ENCODE measurements at regions not wholly inside any gene's neighbourhood (a gene's known extent, or its start where the extent isn't known, plus 50 kb on each side); places are given as distances from the start of the nearest gene placed in this dataset.

DNA sequence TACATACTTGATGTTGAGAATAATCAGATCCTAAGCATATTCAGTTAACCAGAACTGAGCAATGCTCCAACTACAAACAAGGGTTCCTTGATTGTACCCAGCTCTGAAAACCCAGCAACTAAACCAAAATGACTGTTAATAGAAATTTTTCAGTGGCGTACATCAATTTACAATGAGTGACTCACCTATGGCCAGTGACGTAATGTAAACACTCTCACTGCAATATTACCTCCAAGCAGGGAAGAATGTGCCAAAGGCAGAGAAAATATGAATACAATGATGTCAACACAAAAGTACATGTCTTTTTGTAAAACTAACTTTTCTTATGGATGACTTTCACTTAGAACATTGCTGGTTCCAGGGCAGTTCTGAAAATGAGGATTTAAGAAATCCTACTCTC is 611.3 kb downstream of the EDEM1 start:
- Histone ChIP-seq H3F3A (ENCODE audit: insufficient read depth, low read length, poor library complexity, severe bottlenecking) (no peaks in the 10 kb centered on the region), H2AFZ (ENCODE audit: low read depth, low read length) (no peak overlapping the region), H3K27me3 (ENCODE audit: insufficient read depth, low read depth, low read length) (no peaks in the 10 kb centered on the region), H3K36me3 (ENCODE audit: insufficient read depth, low read length) (no peaks in the 10 kb centered on the region), H3K4me2 (ENCODE audit: low read length) (no peak overlapping the region), H3K9me3 (ENCODE audit: low read length) (no peaks in the 10 kb centered on the region), H3K79me2 (replicated peaks; ENCODE audit: insufficient read depth, low read length) (no peaks in the 10 kb centered on the region), H3K27ac (ENCODE audit: low read length) (no peak overlapping the region), H3K9me2 (ENCODE audit: insufficient read depth, low read length) (no peaks in the 10 kb centered on the region), H4K20me1 (ENCODE audit: insufficient read depth) (no peaks in the 10 kb centered on the region), H3K4me3 (ENCODE audit: low read length) (no peak overlapping the region), H3K9ac (ENCODE audit: low read length) (no peak overlapping the region)
- TF ChIP-seq SMC3 (conservative IDR thresholded peaks at IDR 0.05; ENCODE audit: poor library complexity) (no peak), MXI1 (conservative IDR thresholded peaks at IDR 0.05; ENCODE audit: poor library complexity, severe bottlenecking) (no peak), TAF1 (IDR thresholded peaks at IDR 0.05; ENCODE audit: low read depth) (no peak), POLR2AphosphoS5 (IDR thresholded peaks at IDR 0.05) (no peak), EZH2 (IDR thresholded peaks at IDR 0.05; ENCODE audit: borderline replicate concordance, insufficient read depth, low read length, poor library complexity, severe bottlenecking) (no peak), RAD21 (conservative IDR thresholded peaks at IDR 0.05) (no peak), EP300 (conservative IDR thresholded peaks at IDR 0.05; ENCODE audit: poor library complexity, severe bottlenecking) (no peak)
- TF ChIP-seq, protein P1, sequence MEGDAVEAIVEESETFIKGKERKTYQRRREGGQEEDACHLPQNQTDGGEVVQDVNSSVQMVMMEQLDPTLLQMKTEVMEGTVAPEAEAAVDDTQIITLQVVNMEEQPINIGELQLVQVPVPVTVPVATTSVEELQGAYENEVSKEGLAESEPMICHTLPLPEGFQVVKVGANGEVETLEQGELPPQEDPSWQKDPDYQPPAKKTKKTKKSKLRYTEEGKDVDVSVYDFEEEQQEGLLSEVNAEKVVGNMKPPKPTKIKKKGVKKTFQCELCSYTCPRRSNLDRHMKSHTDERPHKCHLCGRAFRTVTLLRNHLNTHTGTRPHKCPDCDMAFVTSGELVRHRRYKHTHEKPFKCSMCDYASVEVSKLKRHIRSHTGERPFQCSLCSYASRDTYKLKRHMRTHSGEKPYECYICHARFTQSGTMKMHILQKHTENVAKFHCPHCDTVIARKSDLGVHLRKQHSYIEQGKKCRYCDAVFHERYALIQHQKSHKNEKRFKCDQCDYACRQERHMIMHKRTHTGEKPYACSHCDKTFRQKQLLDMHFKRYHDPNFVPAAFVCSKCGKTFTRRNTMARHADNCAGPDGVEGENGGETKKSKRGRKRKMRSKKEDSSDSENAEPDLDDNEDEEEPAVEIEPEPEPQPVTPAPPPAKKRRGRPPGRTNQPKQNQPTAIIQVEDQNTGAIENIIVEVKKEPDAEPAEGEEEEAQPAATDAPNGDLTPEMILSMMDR (IDR thresholded peaks at IDR 0.05; ENCODE audit: poor library complexity, severe bottlenecking): no peak
- TF ChIP-seq, protein P2, sequence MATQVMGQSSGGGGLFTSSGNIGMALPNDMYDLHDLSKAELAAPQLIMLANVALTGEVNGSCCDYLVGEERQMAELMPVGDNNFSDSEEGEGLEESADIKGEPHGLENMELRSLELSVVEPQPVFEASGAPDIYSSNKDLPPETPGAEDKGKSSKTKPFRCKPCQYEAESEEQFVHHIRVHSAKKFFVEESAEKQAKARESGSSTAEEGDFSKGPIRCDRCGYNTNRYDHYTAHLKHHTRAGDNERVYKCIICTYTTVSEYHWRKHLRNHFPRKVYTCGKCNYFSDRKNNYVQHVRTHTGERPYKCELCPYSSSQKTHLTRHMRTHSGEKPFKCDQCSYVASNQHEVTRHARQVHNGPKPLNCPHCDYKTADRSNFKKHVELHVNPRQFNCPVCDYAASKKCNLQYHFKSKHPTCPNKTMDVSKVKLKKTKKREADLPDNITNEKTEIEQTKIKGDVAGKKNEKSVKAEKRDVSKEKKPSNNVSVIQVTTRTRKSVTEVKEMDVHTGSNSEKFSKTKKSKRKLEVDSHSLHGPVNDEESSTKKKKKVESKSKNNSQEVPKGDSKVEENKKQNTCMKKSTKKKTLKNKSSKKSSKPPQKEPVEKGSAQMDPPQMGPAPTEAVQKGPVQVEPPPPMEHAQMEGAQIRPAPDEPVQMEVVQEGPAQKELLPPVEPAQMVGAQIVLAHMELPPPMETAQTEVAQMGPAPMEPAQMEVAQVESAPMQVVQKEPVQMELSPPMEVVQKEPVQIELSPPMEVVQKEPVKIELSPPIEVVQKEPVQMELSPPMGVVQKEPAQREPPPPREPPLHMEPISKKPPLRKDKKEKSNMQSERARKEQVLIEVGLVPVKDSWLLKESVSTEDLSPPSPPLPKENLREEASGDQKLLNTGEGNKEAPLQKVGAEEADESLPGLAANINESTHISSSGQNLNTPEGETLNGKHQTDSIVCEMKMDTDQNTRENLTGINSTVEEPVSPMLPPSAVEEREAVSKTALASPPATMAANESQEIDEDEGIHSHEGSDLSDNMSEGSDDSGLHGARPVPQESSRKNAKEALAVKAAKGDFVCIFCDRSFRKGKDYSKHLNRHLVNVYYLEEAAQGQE (IDR thresholded peaks at IDR 0.05; ENCODE audit: borderline replicate concordance): no peak

DNA sequence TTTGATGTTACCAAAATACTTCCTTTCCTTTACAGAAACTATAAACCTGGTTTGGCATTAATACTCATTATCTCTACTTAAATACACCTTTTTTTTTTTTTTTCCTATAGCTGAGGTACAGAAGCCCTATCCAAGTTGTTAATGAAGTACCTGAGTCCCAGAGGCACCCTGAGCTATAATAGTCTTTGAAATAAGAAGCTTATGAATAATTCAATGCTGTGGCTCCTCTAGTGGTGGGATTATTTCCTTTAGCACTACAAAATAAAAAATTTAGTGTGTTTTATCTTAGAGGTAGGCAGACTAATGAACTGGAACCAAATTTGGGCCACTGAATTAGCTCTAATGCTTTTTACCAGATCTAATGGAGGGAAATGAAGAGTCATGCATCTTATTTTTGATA is 611.9 kb downstream of the EDEM1 start:
- no peak overlapping the region for H3K27ac ChIP-seq (ENCODE audit: low read length)
- no peaks in the 10 kb centered on the region for H3K9me2 ChIP-seq (ENCODE audit: insufficient read depth, low read length)
- H3K27me3 ChIP-seq (ENCODE audit: insufficient read depth, low read depth, low read length): no peaks in the 10 kb centered on the region
- no peaks in the 10 kb centered on the region for H3K79me2 ChIP-seq (replicated peaks; ENCODE audit: insufficient read depth, low read length)
- TF ChIP-seq, protein P2 (IDR thresholded peaks at IDR 0.05; ENCODE audit: borderline replicate concordance): no peak
- no peak for TF ChIP-seq POLR2AphosphoS5 (IDR thresholded peaks at IDR 0.05)
- TF ChIP-seq, protein P1 (IDR thresholded peaks at IDR 0.05; ENCODE audit: poor library complexity, severe bottlenecking): peak; percentile 38
- TF ChIP-seq TAF1 (IDR thresholded peaks at IDR 0.05; ENCODE audit: low read depth): no peak
- TF ChIP-seq SMC3 (conservative IDR thresholded peaks at IDR 0.05; ENCODE audit: poor library complexity): no peak
- H2AFZ ChIP-seq (ENCODE audit: low read depth, low read length): no peak overlapping the region
- H3F3A ChIP-seq (ENCODE audit: insufficient read depth, low read length, poor library complexity, severe bottlenecking): no peaks in the 10 kb centered on the region
- H3K36me3 ChIP-seq (ENCODE audit: insufficient read depth, low read length): no peaks in the 10 kb centered on the region
- no peak overlapping the region for H3K4me3 ChIP-seq (ENCODE audit: low read length)
- no peak overlapping the region for H3K4me2 ChIP-seq (ENCODE audit: low read length)
- H4K20me1 ChIP-seq (ENCODE audit: insufficient read depth): no peaks in the 10 kb centered on the region
- no peak overlapping the region for H3K9ac ChIP-seq (ENCODE audit: low read length)
- no peaks in the 10 kb centered on the region for H3K9me3 ChIP-seq (ENCODE audit: low read length)
